Ovary (tissue), 7 donors: ENCODE measurements at regions not wholly inside any gene's neighbourhood (a gene's known extent, or its start where the extent isn't known, plus 50 kb on each side); places are given as distances from the start of the nearest gene placed in this dataset.

ENCODE experiments used
- DNase-seq, 5 donors: peaks; one replicate each; pipeline ENCODE4 v3.0.0-alpha.2; 2019 to 2020
- H3K27ac ChIP-seq, 2 donors: fragments of 200-600 bp; one replicate each; pipeline versions ENCODE4 v1.5.1 to v1.8.0; 2019 to 2022
- H3K27me3 ChIP-seq: fragments of 200-600 bp; one replicate; pipeline ENCODE4 v1.8.0; 2022
- H3K36me3 ChIP-seq: fragments of 200-600 bp; sonication (generic); one replicate; pipeline ENCODE4 v1.5.1; 2019
- H3K4me1 ChIP-seq: one replicate; pipeline ENCODE4 v1.8.1; 2013; ENCODE audit warnings: mild to moderate bottlenecking, moderate library complexity; ENCODE audit not compliant: insufficient read depth
- H3K4me3 ChIP-seq: fragments of 200-600 bp; sonication (generic); one replicate; pipeline ENCODE4 v1.5.1; 2017
- H3K9me3 ChIP-seq, 2 donors: fragments of 200-600 bp in 1 of 2; sonication (generic) in 1 of 2; one replicate each; pipeline versions ENCODE4 v1.5.1 to v1.8.1; 2013 to 2019; ENCODE audit warnings: mild to moderate bottlenecking in 1 of 2, moderate library complexity in 1 of 2
- CTCF ChIP-seq, 3 donors: fragments of 450-650 bp in 2 of 3; fragments of 200-600 bp in 1 of 3; IDR thresholded peaks; one replicate each; pipeline versions ENCODE4 v1.5.1 to v1.8.0; 2016 to 2022; ENCODE audit warnings: antibody characterized with exemption in 3 of 3, mild to moderate bottlenecking in 1 of 3
- EP300 ChIP-seq: sonication (generic); formaldehyde crosslinking; IDR thresholded peaks from one replicate; pipeline ENCODE4 v1.6.1; 2017; ENCODE audit warnings: antibody characterized with exemption
- POLR2A ChIP-seq: fragments of 450-650 bp; IDR thresholded peaks from one replicate; pipeline ENCODE4 v1.6.1; 2017; ENCODE audit warnings: antibody characterized with exemption, mild to moderate bottlenecking, moderate library complexity
- WGBS, 3 donors: extraction: QIAGEN DNeasy Blood & Tissue Kit in 1 of 3; methylation state at CpG; one replicate each; pipeline versions ENCODE4 v1.1.5 to v1.1.7; 2013 to 2017; 5-methylcytosine and 5-hydroxymethylcytosine counted together
- intact Hi-C, 4 donors: fragments of 100-400 bp; cut with DNase I; formaldehyde crosslinking; loops; one replicate each; pipeline versions ENCODE4 v1.11.0 to v1.15.1; 2022 to 2023
- donor health status: DM: no; HTN: no; CAD: no; lungs with moderate emphysema.
- donor health status: DM: no; HTN: no; CAD: no.
- donor health status: Bipolar disorder and iron deficiency.
- donor health status: DM: no; HTN: no; CAD: no.
- donor health status: DM: yes; HTN: yes; CAD: no.

- no peak overlapping the region for H3K27ac ChIP-seq
- H3K4me3 ChIP-seq = no peak overlapping the region
- DNase-seq = no peak
- TF ChIP-seq POLR2A (no peak), EP300 (no peak), CTCF (IDR thresholded peaks at IDR 0.05) (no peak)
- no peaks in the 10 kb centered on the region for H3K9me3 ChIP-seq
- no peaks in the 10 kb centered on the region for H3K4me1 ChIP-seq
- intact Hi-C loops = no loop called here
- WGBS, 3 donors = 68 to 85% (median 82%) methylated on average over 6 of the region's 6 CpGs
- no peaks in the 10 kb centered on the region for H3K27me3 ChIP-seq
- H3K36me3 ChIP-seq = no peaks in the 10 kb centered on the region
Observed at GRCh38 chr3:43191116-43191515, 85.2 kb upstream of the POMGNT2 start.

GRCh38 chr3:43190670-43191069 is 84.8 kb upstream of the POMGNT2 start:
- no peak for TF ChIP-seq EP300
- TF ChIP-seq POLR2A = no peak
- no peak for TF ChIP-seq CTCF (IDR thresholded peaks at IDR 0.05)
- no peak for DNase-seq
- Histone ChIP-seq H3K4me3 (no peak overlapping the region), H3K27ac (no peak overlapping the region), H3K36me3 (no peaks in the 10 kb centered on the region), H3K4me1 (no peaks in the 10 kb centered on the region), H3K9me3 (no peaks in the 10 kb centered on the region), H3K27me3 (no peaks in the 10 kb centered on the region)
- WGBS, 3 donors = 16 to 26% (median 20%) methylated on average over 5 of the region's 5 CpGs
- intact Hi-C loops = no loop called here

GRCh38 chr3:43187836-43188479 is 82.1 kb upstream of the POMGNT2 start:
- intact Hi-C loops = no loop called here
- TF ChIP-seq CTCF (IDR thresholded peaks at IDR 0.05) = no peak
- TF ChIP-seq EP300 = no peak
- TF ChIP-seq POLR2A = no peak
- Histone ChIP-seq H3K9me3 (no peaks in the 10 kb centered on the region), H3K27me3 (no peaks in the 10 kb centered on the region), H3K4me3 (no peak overlapping the region), H3K36me3 (no peaks in the 10 kb centered on the region), H3K27ac (no peak overlapping the region), H3K4me1 (no peaks in the 10 kb centered on the region)
- DNase-seq = no peak
- WGBS, 3 donors = 90 to 98% (median 91%) methylated on average over 1 of the region's 1 CpG

- no peaks in the 10 kb centered on the region for H3K4me1 ChIP-seq
- no peaks in the 10 kb centered on the region for H3K9me3 ChIP-seq
- H3K36me3 ChIP-seq = no peaks in the 10 kb centered on the region
- H3K4me3 ChIP-seq = no peak overlapping the region
- WGBS, 3 donors = 87 to 90% (median 89%) methylated on average over 8 of the region's 8 CpGs
- no peak overlapping the region for H3K27ac ChIP-seq
- H3K27me3 ChIP-seq = no peaks in the 10 kb centered on the region
- TF ChIP-seq CTCF (IDR thresholded peaks at IDR 0.05) = no peak
- TF ChIP-seq POLR2A = no peak
- no peak for TF ChIP-seq EP300
- DNase-seq = no peak
- intact Hi-C loops = no loop called here
Observed at GRCh38 chr3:43185983-43186314, 80.1 kb upstream of the POMGNT2 start.
